VCaP (cell line): ENCODE measurements at regions not wholly inside any gene's neighbourhood (a gene's known extent, or its start where the extent isn't known, plus 50 kb on each side); places are given as distances from the start of the nearest gene placed in this dataset.

Experiments
- H3K27ac ChIP-seq: fragments of 450-650 bp; 2 replicates; pipeline ENCODE4 v1.5.1; 2017
- CTCF ChIP-seq: fragments of 450-650 bp; conservative IDR thresholded peaks from 2 replicates; pipeline ENCODE4 v1.5.1; 2017; ENCODE audit warnings: mild to moderate bottlenecking, moderate library complexity

GRCh38 chr11:116502641-116503061 lies 270.1 kb downstream of the BUD13 start:
- TF ChIP-seq CTCF, result no peak

GRCh38 chr11:116501728-116502127 lies 271.1 kb downstream of the BUD13 start:
- no peak overlapping the region for H3K27ac ChIP-seq
- TF ChIP-seq CTCF, result no peak

More at GRCh38 chr11:116502641-116503061, 270.1 kb downstream of the BUD13 start:
- no peak overlapping the region for H3K27ac ChIP-seq

- no peak overlapping the region for H3K27ac ChIP-seq
- TF ChIP-seq CTCF, result no peak
Measured at GRCh38 chr11:116500947-116501602, 271.7 kb downstream of the BUD13 start.

GRCh38 chr11:116500026-116500946 lies 272.5 kb downstream of the BUD13 start:
- no peak for TF ChIP-seq CTCF
- H3K27ac ChIP-seq, result no peak overlapping the region

GRCh38 chr11:116499396-116500003 lies 273.3 kb downstream of the BUD13 start:
- peak; percentile 86 for TF ChIP-seq CTCF

GRCh38 chr11:116498161-116498560 lies 274.6 kb downstream of the BUD13 start:
- H3K27ac ChIP-seq, result no peak overlapping the region
- TF ChIP-seq CTCF, result no peak

More at GRCh38 chr11:116499396-116500003, 273.3 kb downstream of the BUD13 start:
- no peak overlapping the region for H3K27ac ChIP-seq

- no peak overlapping the region for H3K27ac ChIP-seq
- no peak for TF ChIP-seq CTCF
Measured at GRCh38 chr11:116492600-116492999, 280.2 kb downstream of the BUD13 start.
